ENCODE measurements at regions not wholly inside any gene's neighbourhood (a gene's known extent, or its start where the extent isn't known, plus 50 kb on each side); places are given as distances from the start of the nearest gene placed in this dataset.

DNA sequence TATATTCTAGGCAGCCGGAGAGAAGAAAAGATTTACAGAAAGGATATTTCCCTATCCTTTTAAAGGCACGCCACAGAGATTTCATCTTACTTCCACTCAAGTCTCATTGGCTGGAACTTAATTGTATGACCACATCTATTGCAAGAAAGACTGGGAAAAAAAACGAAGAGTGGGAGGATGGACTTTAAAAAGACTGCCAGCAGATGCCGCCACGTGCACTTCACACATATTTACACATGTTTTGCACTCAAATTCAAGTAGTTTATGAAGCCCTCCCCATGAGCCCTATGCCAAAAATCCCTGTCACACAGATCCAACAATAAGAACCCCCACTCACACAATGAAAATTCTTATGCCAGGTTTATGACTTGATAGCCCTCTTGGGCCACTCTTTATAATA lies 138.5 kb upstream of the TYRP1 start:
- ATAC-seq: no peak
- Histone ChIP-seq H3K36me3 (replicated peaks in 1 of 2; ENCODE audit: insufficient read depth in 1 of 2, low read depth in 2 of 2) (no peaks in the 10 kb centered on the region), H3K27ac (no peak overlapping the region), H3K4me3 (no peak overlapping the region), H3K9me3 (no peaks in the 10 kb centered on the region), H3K4me1 (no peaks in the 10 kb centered on the region), H3K27me3 (no peaks in the 10 kb centered on the region)
- DNase-seq: peak in 3 of 4 donors; percentile 20 to 51 (median 22)
- intact Hi-C loops (cut with DNase I): no loop called here
- TF ChIP-seq POLR2A (IDR thresholded peaks at IDR 0.05) (no peak), CTCF (IDR thresholded peaks at IDR 0.05) (peak in 5 of 7 experiments; percentile 16 to 49 (median 41))
- 36 to 39% methylated on average over 5 of the region's 5 CpGs for WGBS, 2 donors

DNA sequence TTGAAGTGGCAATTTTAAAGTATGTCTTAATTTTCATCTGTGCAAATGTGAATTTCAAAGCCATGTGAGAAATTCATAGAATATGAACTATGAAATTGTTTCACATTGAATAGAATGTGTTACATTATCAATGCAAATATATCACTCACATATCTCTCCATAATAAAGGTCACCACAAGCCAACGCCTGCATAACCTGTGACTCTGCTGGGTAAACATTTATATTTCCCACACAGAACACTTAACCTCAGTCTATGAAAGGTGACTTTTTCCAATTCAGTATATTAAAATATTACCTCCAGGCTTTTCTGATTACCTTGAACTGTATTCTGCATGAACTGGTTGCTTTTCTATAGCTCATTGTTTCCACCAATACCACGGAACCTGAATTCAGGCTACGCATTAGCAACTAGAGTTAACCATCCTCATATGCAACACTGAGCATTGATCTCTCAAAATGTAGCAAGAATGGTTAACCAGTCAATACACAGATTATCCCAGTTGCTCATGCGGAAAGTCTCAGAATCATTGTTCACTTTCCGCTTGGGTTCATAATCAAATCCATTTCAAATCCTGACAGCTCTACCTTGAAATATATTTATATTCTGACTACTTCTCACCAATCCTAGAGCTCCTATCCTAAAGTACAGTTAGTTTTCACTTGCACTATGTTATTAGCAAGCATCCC lies 126.6 kb upstream of the TYRP1 start:
- DNase-seq (peak in 2 of 4 donors; percentile 6 to 36), ATAC-seq (peak; percentile 56)
- H3K4me1 ChIP-seq: peaks cover 4% of the 10 kb centered on the region
- H3K27ac ChIP-seq: no peak overlapping the region
- H3K4me3 ChIP-seq: no peak overlapping the region
- H3K36me3 ChIP-seq (replicated peaks in 1 of 2; ENCODE audit: insufficient read depth in 1 of 2, low read depth in 2 of 2): no peaks in the 10 kb centered on the region
- H3K27me3 ChIP-seq: no peaks in the 10 kb centered on the region
- WGBS, 2 donors: 33 to 36% methylated on average over 5 of the region's 5 CpGs
- no peaks in the 10 kb centered on the region for H3K9me3 ChIP-seq
- no peak for TF ChIP-seq POLR2A (IDR thresholded peaks at IDR 0.05)
- no peak for TF ChIP-seq CTCF (IDR thresholded peaks at IDR 0.05)
- intact Hi-C loops (cut with DNase I): no loop called here

- Histone ChIP-seq H3K4me1 (no peaks in the 10 kb centered on the region), H3K4me3 (no peak overlapping the region), H3K9me3 (no peaks in the 10 kb centered on the region), H3K36me3 (replicated peaks in 1 of 2; ENCODE audit: insufficient read depth in 1 of 2, low read depth in 2 of 2) (no peaks in the 10 kb centered on the region), H3K27me3 (no peaks in the 10 kb centered on the region), H3K27ac (no peak overlapping the region)
- ATAC-seq: no peak
- DNase-seq: no peak
- intact Hi-C loops (cut with DNase I): no loop called here
- TF ChIP-seq POLR2A (IDR thresholded peaks at IDR 0.05) (no peak), CTCF (IDR thresholded peaks at IDR 0.05) (no peak)
- WGBS, 2 donors: 90 to 92% methylated on average over 3 of the region's 3 CpGs
Measured at GRCh38 chr9:12584656-12585522, 108.3 kb upstream of the TYRP1 start.

GRCh38 chr9:12595400-12595799 lies 97.8 kb upstream of the TYRP1 start:
- intact Hi-C loops (cut with DNase I): no loop called here
- no peaks in the 10 kb centered on the region for H3K27me3 ChIP-seq
- no peaks in the 10 kb centered on the region for H3K4me1 ChIP-seq
- 67 to 79% methylated on average over 3 of the region's 3 CpGs for WGBS, 2 donors
- H3K27ac ChIP-seq: no peak overlapping the region
- H3K9me3 ChIP-seq: no peaks in the 10 kb centered on the region
- TF ChIP-seq CTCF (IDR thresholded peaks at IDR 0.05) (no peak), POLR2A (IDR thresholded peaks at IDR 0.05) (no peak)
- no peak overlapping the region for H3K4me3 ChIP-seq
- no peak for DNase-seq
- no peak for ATAC-seq
- H3K36me3 ChIP-seq (replicated peaks in 1 of 2; ENCODE audit: insufficient read depth in 1 of 2, low read depth in 2 of 2): no peaks in the 10 kb centered on the region

Data from body of pancreas (tissue), 4 donors.